Parathyroid adenoma (tissue), 2 donors: ENCODE measurements at regions not wholly inside any gene's neighbourhood (a gene's known extent, or its start where the extent isn't known, plus 50 kb on each side); places are given as distances from the start of the nearest gene placed in this dataset.
"Not testable (repeated sequence)": the region's sequence is repeated elsewhere in the genome, so short reads cannot be mapped to it uniquely, and the experiment has no call there.

ENCODE experiments used
- H2AFZ ChIP-seq: fragments of 300-600 bp; sonication (generic); one replicate; pipeline ENCODE4 v1.7.0; 2017; ENCODE audit warnings: antibody characterized with exemption, mild to moderate bottlenecking
- H3K27ac ChIP-seq: fragments of 300-600 bp; sonication (generic); one replicate; pipeline ENCODE4 v1.7.0; 2017
- H3K27me3 ChIP-seq: fragments of 300-600 bp; sonication (generic); one replicate; pipeline ENCODE4 v1.7.0; 2017; ENCODE audit warnings: low read length; ENCODE audit not compliant: control insufficient read depth, insufficient read depth
- H3K36me3 ChIP-seq: fragments of 300-600 bp; sonication (generic); one replicate; pipeline ENCODE4 v1.7.0; 2017; ENCODE audit warnings: low read length; ENCODE audit not compliant: control insufficient read depth, insufficient read depth
- H3K4me1 ChIP-seq: fragments of 300-600 bp; sonication (generic); one replicate; pipeline ENCODE4 v1.7.0; 2017; ENCODE audit warnings: control low read depth
- H3K4me2 ChIP-seq: fragments of 300-600 bp; sonication (generic); one replicate; pipeline ENCODE4 v1.7.0; 2017; ENCODE audit warnings: low read length
- H3K4me3 ChIP-seq: fragments of 300-600 bp; sonication (generic); one replicate; pipeline ENCODE4 v1.7.0; 2017; ENCODE audit warnings: low read depth, low read length
- H3K79me2 ChIP-seq: fragments of 300-600 bp; sonication (generic); one replicate; pipeline ENCODE4 v1.7.0; 2017; ENCODE audit warnings: control low read depth
- H3K9ac ChIP-seq: fragments of 300-600 bp; sonication (generic); one replicate; pipeline ENCODE4 v1.7.0; 2017; ENCODE audit warnings: mild to moderate bottlenecking
- H3K9me3 ChIP-seq: fragments of 300-600 bp; sonication (generic); one replicate; pipeline ENCODE4 v1.7.0; 2017; ENCODE audit warnings: low read length; ENCODE audit not compliant: control insufficient read depth
- TF ChIP-seq, protein P1 (sequence below): fragments of 300-600 bp; sonication (generic); IDR thresholded peaks from one replicate; pipeline ENCODE4 v1.7.0; 2017; ENCODE audit warnings: antibody characterized with exemption, mild to moderate bottlenecking
- donor health status: primary hyperparathyroidism.

- H3K79me2 ChIP-seq: no peaks in the 10 kb centered on the region
- no peak overlapping the region for H3K27ac ChIP-seq
- H3K4me3 ChIP-seq: no peak overlapping the region
- H2AFZ ChIP-seq: no peak overlapping the region
- H3K4me1 ChIP-seq: no peaks in the 10 kb centered on the region
- no peak overlapping the region for H3K9ac ChIP-seq
- TF ChIP-seq, protein P1, sequence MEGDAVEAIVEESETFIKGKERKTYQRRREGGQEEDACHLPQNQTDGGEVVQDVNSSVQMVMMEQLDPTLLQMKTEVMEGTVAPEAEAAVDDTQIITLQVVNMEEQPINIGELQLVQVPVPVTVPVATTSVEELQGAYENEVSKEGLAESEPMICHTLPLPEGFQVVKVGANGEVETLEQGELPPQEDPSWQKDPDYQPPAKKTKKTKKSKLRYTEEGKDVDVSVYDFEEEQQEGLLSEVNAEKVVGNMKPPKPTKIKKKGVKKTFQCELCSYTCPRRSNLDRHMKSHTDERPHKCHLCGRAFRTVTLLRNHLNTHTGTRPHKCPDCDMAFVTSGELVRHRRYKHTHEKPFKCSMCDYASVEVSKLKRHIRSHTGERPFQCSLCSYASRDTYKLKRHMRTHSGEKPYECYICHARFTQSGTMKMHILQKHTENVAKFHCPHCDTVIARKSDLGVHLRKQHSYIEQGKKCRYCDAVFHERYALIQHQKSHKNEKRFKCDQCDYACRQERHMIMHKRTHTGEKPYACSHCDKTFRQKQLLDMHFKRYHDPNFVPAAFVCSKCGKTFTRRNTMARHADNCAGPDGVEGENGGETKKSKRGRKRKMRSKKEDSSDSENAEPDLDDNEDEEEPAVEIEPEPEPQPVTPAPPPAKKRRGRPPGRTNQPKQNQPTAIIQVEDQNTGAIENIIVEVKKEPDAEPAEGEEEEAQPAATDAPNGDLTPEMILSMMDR: no peak
- H3K4me2 ChIP-seq: no peak overlapping the region
- H3K9me3 ChIP-seq: no peaks in the 10 kb centered on the region
- no peaks in the 10 kb centered on the region for H3K36me3 ChIP-seq
- no peaks in the 10 kb centered on the region for H3K27me3 ChIP-seq
Observed at GRCh38 chr3:5699811-5700210, 512.3 kb downstream of the EDEM1 start.

DNA sequence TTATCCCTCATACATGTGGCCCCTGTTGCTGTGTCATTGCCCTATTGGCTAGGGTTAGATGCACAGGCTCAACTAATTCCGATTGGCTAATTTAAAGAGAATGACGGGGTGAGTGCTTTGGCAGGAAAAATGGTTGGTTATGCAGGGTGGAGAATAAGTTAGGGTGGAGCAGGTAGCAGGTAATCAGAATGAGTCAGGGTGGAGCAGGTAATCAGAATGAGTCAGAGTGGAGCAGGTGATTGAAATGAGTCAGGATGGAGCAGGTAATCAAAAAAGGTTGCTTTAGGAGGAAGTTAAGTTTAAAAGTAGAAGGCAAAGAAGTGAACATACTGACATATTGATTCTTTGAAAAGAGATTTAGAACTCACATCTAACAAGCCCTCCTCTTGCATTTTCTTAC lies 513.5 kb downstream of the EDEM1 start:
- H3K79me2 ChIP-seq: not testable (repeated sequence)

GRCh38 chr3:5707794-5708193 lies 520.3 kb downstream of the EDEM1 start:
- H3K4me3 ChIP-seq: no peak overlapping the region
- H3K4me2 ChIP-seq: no peak overlapping the region
- H3K36me3 ChIP-seq: no peaks in the 10 kb centered on the region
- H3K27me3 ChIP-seq: no peaks in the 10 kb centered on the region
- no peak overlapping the region for H3K27ac ChIP-seq
- TF ChIP-seq, protein P1: no peak
- H3K79me2 ChIP-seq: no peaks in the 10 kb centered on the region
- H3K4me1 ChIP-seq: no peaks in the 10 kb centered on the region
- no peaks in the 10 kb centered on the region for H3K9me3 ChIP-seq
- no peak overlapping the region for H2AFZ ChIP-seq
- no peak overlapping the region for H3K9ac ChIP-seq

More for the DNA sequence above, 513.5 kb downstream of the EDEM1 start:
- H3K27me3 ChIP-seq, H2AFZ ChIP-seq, H3K9ac ChIP-seq, H3K4me2 ChIP-seq, H3K27ac ChIP-seq, H3K4me1 ChIP-seq, H3K36me3 ChIP-seq, H3K9me3 ChIP-seq, H3K4me3 ChIP-seq: not testable (repeated sequence)

- Histone ChIP-seq H3K27me3 (no peaks in the 10 kb centered on the region), H3K27ac (no peak overlapping the region), H3K4me2 (no peak overlapping the region), H3K36me3 (no peaks in the 10 kb centered on the region), H2AFZ (no peak overlapping the region), H3K79me2 (no peaks in the 10 kb centered on the region), H3K4me3 (no peak overlapping the region), H3K4me1 (no peaks in the 10 kb centered on the region), H3K9me3 (no peaks in the 10 kb centered on the region), H3K9ac (no peak overlapping the region)
- TF ChIP-seq, protein P1: no peak
Observed at GRCh38 chr3:5709714-5710113, 522.2 kb downstream of the EDEM1 start.

DNA sequence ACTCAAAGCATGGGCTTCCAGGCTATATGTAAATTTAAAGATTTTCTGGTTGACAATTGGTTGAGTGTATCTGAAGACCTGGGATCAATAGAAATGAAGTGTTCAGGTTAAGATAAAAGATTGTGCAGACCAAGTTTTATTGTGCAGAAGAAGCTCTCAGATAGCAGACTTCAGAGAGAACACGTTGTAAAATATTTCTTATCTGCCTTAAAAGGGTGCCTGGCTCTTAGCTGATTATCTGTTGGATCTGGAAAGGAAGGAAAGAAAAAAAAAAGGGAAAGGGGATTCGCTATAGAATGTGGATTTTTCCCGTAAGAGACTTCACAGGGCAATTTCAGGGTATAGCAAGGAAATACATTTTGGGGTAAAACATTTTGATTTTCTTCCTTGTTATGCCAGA lies 523.2 kb downstream of the EDEM1 start:
- H3K27ac ChIP-seq: no peak overlapping the region
- H3K9ac ChIP-seq: no peak overlapping the region
- TF ChIP-seq, protein P1: no peak
- H3K27me3 ChIP-seq: no peaks in the 10 kb centered on the region
- no peak overlapping the region for H2AFZ ChIP-seq
- no peaks in the 10 kb centered on the region for H3K36me3 ChIP-seq
- no peaks in the 10 kb centered on the region for H3K79me2 ChIP-seq
- no peak overlapping the region for H3K4me3 ChIP-seq
- no peaks in the 10 kb centered on the region for H3K4me1 ChIP-seq
- no peak overlapping the region for H3K4me2 ChIP-seq
- no peaks in the 10 kb centered on the region for H3K9me3 ChIP-seq
